HL-60 (cell line): ENCODE measurements at regions not wholly inside any gene's neighbourhood (a gene's known extent, or its start where the extent isn't known, plus 50 kb on each side); places are given as distances from the start of the nearest gene placed in this dataset.

Source experiments
- DNase-seq, 2 experiments: peaks; one replicate each; pipeline ENCODE4 v3.0.0-alpha.2; 2010 to 2020; ENCODE audit warnings: low read depth in 1 of 2, low spot score in 1 of 2
- H3K27ac ChIP-seq: fragments of 250-450 bp; sonication (Bioruptor Pico); replicated peaks from 2 replicates; pipeline ENCODE4 v1.5.1; 2020; ENCODE audit warnings: mild to moderate bottlenecking, moderate library complexity
- H3K27me3 ChIP-seq: fragments of 250-450 bp; sonication (Bioruptor Pico); 2 replicates; pipeline ENCODE4 v1.5.1; 2021; ENCODE audit warnings: mild to moderate bottlenecking, moderate library complexity; ENCODE audit not compliant: insufficient read depth, poor library complexity, severe bottlenecking
- H3K4me3 ChIP-seq: replicated peaks from 2 replicates; pipeline ENCODE4 v1.5.1; 2011; ENCODE audit warnings: mild to moderate bottlenecking, control low read depth, low read length; ENCODE audit not compliant: insufficient read depth
- GABPA ChIP-seq: IDR thresholded peaks from 2 replicates; pipeline ENCODE4 v1.6.1; 2012; ENCODE audit warnings: low read depth
- POLR2AphosphoS5 ChIP-seq: IDR thresholded peaks from 2 replicates; pipeline ENCODE4 v1.6.1; 2012; ENCODE audit warnings: low read depth
- REST ChIP-seq: IDR thresholded peaks from 2 replicates; pipeline ENCODE4 v1.6.1; 2012; ENCODE audit warnings: low read depth; ENCODE audit not compliant: insufficient replicate concordance
- SPI1 ChIP-seq: IDR thresholded peaks from 2 replicates; pipeline ENCODE4 v1.6.1; 2012; ENCODE audit warnings: low read depth, mild to moderate bottlenecking, borderline replicate concordance
- TF ChIP-seq, protein P1 (sequence below): IDR thresholded peaks from one replicate; pipeline ENCODE4 v1.5.1; 2011; ENCODE audit warnings: low read length, control low read depth, inconsistent platforms; ENCODE audit not compliant: insufficient read depth

DNA sequence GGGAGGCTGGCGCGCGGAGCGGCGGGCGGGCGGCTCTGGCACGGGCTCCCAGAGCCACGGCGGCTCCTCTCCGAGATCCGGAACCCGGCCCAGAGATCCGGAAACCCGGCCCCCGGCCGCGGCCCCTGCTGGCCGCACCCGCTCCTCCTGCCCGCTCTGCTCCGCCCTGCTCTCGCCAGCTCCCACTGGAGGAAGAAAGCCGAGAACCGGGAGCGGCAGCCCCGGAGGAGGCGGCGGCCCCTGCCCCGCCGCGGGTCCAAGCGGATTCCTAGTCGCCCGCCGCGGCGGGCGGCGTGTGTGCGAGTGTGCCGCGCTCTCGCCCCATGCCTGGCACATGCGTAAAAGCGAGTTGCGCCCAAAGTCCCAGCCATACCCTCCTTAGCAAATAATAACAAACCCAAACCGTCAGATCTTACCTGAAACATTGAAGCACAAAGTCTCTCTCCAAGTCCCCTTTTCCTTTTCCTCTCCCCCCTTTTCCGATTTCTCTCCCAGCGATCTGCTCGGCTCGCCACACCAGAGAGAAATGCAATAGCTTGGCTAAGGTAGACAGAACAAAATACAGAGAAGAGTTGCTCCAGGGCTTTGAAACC is 108.7 kb upstream of the KCTD1 start:
- Histone ChIP-seq H3K27me3 (peaks cover 66% of the 10 kb centered on the region), H3K27ac (no peak overlapping the region), H3K4me3 (peak overlapping the region; percentile 53)
- peak in 1 of 2 experiments; percentile 58 for DNase-seq
- TF ChIP-seq REST (no peak), POLR2AphosphoS5 (no peak), SPI1 (no peak), GABPA (no peak)
- TF ChIP-seq, protein P1, sequence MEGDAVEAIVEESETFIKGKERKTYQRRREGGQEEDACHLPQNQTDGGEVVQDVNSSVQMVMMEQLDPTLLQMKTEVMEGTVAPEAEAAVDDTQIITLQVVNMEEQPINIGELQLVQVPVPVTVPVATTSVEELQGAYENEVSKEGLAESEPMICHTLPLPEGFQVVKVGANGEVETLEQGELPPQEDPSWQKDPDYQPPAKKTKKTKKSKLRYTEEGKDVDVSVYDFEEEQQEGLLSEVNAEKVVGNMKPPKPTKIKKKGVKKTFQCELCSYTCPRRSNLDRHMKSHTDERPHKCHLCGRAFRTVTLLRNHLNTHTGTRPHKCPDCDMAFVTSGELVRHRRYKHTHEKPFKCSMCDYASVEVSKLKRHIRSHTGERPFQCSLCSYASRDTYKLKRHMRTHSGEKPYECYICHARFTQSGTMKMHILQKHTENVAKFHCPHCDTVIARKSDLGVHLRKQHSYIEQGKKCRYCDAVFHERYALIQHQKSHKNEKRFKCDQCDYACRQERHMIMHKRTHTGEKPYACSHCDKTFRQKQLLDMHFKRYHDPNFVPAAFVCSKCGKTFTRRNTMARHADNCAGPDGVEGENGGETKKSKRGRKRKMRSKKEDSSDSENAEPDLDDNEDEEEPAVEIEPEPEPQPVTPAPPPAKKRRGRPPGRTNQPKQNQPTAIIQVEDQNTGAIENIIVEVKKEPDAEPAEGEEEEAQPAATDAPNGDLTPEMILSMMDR: no peak

DNA sequence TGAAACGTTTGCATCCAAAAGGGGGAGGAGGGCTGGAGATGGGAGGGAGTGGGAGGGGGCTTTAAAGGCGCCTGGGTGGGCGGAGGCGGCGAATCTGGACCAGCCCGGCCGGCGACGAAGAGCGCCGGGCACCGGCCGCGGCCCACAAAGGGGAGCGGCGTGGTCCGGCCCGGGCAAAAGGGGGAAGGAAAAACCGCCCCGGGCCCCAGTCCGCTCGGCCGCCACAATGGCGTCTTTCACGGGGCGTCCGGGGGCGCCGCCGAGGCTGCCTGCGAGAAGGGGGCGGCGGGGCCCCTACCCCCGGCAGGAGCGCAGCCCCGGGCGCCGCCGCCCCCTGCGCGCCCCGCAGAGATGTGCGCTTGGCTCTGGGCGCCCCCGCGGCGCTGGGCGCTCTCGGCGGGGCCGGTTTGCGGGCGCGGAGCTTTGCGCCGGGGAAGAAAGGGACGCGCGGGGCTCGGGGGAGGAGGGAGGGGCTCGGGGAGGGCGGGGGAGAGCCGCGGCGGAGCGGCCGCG is 108.1 kb upstream of the KCTD1 start:
- H3K27ac ChIP-seq: no peak overlapping the region

More for the DNA sequence above, 108.1 kb upstream of the KCTD1 start:
- Histone ChIP-seq H3K27me3 (peaks cover 68% of the 10 kb centered on the region), H3K4me3 (peak overlapping the region; percentile 53)
- TF ChIP-seq, protein P1: no peak
- TF ChIP-seq SPI1 (no peak), GABPA (no peak), POLR2AphosphoS5 (no peak), REST (no peak)
- DNase-seq: no peak
